Kidney glomerular epithelial cell (primary cell): ENCODE measurements at regions not wholly inside any gene's neighbourhood (a gene's known extent, or its start where the extent isn't known, plus 50 kb on each side); places are given as distances from the start of the nearest gene placed in this dataset.

Experiments used
- DNase-seq: peaks from one replicate; lab custom pipeline; 2025; lab: John Stamatoyannopoulos, UW

DNA sequence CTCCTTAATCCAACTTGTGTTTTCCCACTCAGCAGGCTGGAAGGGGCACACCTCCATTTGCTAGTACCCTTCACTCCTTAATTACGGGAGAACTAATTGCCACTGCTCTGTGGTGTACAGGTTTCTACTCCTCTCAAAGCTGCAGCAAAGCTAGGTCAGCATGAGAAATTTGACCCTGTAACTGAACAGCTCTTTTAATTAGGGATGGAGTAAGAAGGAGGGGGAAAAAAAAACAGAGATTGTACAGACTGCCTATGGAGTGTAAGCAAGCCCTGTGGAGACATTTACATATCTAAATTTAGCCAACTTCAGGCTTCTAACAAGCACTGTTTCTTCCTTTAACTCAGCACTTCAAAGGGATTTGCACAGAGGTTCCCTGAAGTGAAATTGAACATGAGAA is 629.7 kb upstream of the SETBP1 start:
- DNase-seq: no peak

- no peak for DNase-seq
These were observed 626.2 kb upstream of the SETBP1 start for GRCh38 chr18:44054514-44054913.

GRCh38 chr18:44060197-44060596 is 620.5 kb upstream of the SETBP1 start:
- DNase-seq: no peak

DNA sequence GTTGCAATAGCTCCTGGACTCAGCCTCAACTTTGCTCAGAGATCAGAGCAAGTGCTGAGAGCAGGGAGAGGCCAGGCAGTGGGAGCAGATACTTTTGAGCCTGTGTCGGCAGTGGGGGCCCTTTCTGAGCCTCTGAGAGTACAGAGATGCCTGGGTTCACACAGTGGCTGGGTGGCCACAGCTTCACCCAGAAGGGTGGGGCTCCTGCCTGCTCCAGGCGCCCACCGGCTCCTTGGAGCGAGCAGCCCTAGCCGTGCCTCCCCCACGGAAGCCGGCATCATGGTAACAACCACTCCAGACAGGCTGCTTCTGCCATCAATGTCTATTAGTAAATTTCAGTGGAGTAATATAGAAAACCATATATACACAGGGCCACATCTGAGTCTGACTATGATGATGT is 619.2 kb upstream of the SETBP1 start:
- DNase-seq: no peak

DNA sequence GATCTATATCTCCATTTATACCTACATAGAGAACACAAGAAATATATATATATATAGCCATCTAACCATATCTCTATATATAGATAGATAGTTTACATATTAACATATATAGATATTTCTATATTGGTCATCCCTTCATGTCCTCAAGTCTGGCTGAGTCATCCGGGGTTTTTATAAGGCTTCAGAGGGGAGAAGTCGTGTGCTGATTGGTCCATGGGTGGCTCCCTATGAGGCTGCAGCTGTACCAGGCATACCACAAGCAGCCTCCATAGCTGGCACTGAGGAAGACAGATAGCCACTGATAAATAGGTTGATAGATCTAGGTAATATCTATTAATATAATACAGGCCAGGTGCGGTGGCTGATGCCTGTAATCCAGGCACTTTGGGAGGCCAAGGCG is 618.3 kb upstream of the SETBP1 start:
- no peak for DNase-seq

GRCh38 chr18:44065206-44065605 is 615.5 kb upstream of the SETBP1 start:
- no peak for DNase-seq

DNA sequence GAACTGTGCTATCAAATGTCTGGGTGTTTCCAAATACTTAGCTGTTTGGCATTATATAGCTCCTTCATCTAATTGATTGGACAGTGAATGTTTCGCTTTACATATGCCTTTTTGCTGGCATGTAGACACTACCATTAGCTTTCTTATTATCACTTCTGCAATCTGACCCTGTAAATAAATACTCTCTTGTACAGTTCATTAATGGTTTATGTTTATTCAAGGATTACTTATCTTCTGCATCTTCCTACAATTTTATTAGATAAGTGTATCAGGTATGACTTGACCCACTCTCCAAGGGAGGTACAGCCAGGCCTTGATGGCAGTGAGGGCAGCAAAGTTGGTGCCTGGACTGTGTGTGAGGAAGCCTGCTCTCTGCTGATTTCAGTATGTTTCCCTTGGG is 614.1 kb upstream of the SETBP1 start:
- no peak for DNase-seq

DNA sequence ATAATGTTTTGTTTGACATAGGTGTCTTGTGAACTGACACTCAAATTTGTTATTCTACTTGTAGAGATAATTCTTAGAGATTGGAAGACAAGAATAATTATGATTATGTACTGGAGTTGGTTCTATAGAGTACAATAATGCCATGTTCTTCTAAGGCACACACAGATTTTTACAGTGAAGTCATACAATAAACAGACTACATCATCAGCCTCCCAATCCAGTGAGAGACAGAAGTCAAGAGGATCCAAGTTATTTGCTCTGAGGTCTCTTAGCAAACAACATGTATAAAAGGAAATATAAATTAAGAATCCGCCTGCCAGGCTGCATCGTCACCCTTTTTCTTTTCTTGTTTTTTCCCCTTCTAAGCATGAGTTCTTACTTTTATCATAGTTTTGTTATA is 613.5 kb upstream of the SETBP1 start:
- no peak for DNase-seq

DNA sequence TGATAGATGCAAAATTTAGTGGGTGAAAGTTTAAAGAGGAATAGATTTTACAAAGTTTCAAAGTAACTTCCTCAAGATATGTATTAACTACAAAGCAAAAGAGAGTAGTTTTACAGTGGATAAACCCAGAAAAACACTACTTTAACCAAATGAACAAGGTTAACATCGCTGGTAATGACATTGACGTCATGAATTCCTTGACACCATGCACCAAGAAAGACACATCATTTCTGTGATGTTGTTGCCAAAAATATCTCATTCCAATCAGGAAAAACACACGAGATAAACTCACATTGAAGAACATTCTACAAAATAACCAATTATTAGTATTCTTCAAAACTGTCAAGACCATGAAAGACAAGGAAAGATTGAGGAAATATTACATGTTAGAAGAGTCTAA is 605.6 kb upstream of the SETBP1 start:
- DNase-seq: no peak

DNA sequence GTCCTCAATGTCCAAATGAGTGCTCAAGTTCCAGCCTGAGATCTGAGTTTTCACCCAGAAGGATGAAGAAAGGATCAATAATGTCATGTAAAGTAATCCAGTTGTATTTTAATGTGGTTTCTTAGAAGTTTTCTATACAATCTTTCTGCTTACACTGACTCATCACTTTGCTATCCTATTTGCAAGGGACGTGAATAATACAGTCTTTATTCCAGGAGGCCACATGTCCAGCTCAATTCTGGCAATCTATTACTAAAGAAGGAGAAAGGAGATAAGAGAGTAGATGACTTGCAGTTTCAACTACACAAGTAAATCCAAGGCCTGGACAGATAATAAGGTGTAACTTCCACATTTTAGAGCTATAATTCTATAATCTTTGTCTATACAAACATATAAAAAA is 601.1 kb upstream of the SETBP1 start:
- DNase-seq: peak; percentile 44

DNA sequence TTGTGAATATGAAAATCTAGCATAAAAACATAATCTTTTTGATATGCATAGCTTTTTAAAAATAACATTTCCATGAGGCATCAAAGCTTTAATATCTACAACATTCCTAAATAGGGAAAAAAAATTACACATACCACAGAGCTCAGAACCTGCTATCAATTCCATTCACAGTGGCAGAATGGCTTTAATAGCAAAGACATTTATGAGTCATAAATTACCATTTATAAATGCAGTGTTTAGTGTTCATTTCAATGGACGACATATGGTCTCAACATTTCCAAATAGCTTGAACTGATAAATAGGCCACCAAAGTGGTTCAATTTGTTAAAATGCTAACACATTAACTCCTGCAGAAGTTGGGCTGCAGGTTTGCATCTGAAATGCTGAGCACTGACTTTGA is 600.6 kb upstream of the SETBP1 start:
- DNase-seq: no peak

DNA sequence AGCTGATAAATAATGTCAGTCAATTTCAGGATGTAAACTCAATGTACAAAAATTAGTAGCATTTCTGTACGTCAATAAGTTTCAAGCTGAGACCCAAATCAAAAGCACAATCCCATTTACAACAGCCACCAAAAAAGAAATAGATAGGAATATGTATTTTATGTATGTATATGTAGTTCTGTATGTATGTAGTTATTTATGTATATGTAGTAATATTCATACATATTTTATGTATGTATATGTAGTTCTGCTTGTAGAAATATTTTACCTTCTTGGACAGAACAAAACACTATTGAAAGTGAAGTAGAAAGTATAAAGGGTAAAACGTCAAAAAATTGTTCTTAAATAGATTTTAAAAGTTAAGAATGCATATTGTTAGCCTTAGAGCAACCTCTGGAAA is 591.0 kb upstream of the SETBP1 start:
- no peak for DNase-seq

DNA sequence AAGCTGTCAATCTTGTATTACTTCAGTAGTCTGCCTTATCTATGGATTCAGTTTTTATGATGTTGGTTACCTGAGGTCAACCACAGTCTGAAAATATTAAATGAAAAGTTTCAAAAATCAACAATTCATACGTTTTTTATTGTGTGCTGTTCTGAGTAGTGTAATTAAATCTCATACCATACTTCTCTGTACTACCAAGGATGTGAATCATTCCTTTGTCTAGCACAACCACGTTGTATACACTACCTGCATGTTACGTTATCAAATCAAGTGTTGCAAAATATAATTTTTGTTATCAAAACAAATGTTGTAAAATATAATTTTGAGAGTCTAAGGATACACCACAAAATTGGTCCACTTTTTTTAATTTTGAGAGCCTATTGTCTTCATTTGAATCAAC is 590.2 kb upstream of the SETBP1 start:
- no peak for DNase-seq

DNA sequence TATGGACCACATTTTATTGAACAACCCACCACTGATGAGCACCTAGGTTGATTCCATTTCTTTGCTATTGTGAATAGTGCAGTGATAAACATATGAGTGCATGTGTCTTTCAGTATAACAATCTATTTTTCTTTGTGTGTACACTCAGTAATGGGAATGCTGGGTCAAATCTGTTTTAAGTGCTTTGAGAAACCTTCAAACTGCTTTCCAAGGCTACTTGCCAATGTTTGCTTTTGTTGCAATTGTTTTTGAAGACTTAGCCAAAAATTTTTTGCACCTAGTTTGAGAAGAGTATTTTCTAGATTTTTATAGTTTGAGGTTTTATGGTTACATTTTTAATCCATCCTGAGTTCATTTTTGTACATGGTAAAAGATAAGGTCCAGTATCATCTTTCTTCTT is 587.4 kb upstream of the SETBP1 start:
- no peak for DNase-seq

DNA sequence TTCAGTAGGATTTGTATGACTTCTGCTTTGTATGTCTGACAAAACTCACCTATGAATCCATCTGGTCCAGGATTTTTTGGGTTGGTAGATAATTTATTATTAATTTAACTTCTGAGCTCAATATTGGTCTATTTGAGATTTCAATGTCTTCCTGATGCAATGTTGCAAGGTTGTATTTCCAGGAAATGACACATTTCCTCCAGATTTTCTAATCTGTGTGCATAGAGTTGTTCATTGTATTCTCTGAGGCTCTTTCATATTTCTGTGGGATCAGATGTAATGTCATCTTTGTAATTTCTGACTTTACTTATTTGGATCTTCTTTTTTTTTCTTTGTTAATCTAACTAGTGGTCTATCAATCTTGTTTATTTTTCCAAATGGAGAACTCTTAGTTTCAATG is 584.7 kb upstream of the SETBP1 start:
- no peak for DNase-seq

GRCh38 chr18:44098551-44099098 is 582.1 kb upstream of the SETBP1 start:
- DNase-seq: peak; percentile 15

DNA sequence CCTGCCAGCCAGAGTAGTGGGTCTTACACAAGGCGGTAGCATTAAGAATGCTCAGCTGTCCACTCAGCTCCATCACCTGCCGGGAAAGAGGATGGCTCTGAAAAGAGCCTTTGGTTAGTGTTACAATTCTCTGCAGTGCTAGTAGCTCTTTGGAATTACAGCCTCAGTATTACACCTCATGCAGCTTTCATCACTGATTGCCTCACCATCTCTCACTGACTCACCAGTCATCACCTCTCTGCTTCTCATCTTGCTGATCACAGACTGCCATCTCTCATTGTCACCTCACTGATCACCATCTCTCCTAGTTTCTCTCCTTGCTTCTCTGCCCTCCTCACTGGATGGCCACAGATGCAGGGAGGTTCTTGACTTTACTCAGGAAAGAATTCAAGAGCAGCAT is 573.5 kb upstream of the SETBP1 start:
- no peak for DNase-seq

DNA sequence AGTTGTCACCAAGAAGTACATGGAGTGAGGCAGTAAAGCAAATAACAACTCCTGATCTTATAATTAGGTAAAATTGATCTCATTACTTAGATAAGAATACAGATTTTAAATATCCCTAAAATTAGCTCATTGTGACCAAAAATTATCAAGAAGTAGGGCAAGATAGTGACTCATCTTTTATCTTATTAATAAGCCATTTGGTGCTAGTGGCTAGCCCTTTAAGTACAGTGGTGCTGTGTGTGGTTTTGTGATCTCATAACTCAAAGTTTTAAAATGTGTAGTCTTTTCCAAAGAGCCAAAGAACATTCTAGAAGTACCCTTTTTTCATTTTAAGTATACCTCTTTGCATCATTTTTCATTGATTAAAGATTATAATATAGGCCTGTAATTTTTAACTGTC is 569.4 kb upstream of the SETBP1 start:
- DNase-seq: no peak

DNA sequence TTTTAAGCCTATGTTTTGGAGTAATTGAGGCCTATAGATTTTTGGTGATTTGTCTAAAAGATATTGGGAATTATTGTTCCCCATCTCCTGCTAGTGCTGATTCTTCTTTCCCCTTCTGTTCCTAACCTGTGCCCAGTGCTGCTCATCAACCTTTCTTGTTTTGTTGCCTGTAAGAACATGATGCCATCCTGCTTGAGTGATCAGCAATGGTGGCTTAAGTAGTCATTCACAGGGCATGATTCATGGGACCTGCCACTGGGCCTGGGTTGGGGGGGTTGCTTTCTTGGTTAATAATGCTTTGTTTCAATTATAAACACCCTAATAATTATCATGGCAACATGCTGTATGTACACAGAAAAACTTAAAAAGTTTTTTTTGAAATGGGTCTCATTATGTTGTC is 562.9 kb upstream of the SETBP1 start:
- DNase-seq: no peak

GRCh38 chr18:44119607-44120006 is 561.1 kb upstream of the SETBP1 start:
- no peak for DNase-seq

- peak; percentile 23 for DNase-seq
These were observed 556.9 kb upstream of the SETBP1 start for GRCh38 chr18:44123743-44124142.

DNA sequence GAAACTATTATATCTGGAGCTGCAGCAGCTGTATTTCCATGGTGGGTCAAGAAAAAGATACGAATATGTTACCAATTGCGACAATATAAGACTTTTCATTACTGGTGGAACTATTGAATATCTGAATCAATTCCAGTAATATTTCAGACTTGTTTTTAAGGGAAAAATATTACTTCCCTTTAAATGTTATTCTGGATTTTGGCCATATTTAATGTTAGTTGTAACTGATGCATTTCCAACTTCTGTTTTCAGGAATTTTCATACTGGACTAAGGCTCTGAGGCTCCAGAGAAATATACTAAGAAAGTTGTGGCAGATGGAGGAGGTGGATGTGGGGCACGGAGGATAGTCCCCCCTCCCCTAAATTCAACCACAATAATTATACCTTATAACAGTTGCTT is 555.2 kb upstream of the SETBP1 start:
- no peak for DNase-seq

- DNase-seq: no peak
These were observed 554.1 kb upstream of the SETBP1 start for GRCh38 chr18:44126598-44126997.

- no peak for DNase-seq
These were observed 552.3 kb upstream of the SETBP1 start for GRCh38 chr18:44128365-44128764.

- peak; percentile 40 for DNase-seq
These were observed 550.2 kb upstream of the SETBP1 start for GRCh38 chr18:44130376-44130942.
